ENCODE measurements at regions not wholly inside any gene's neighbourhood (a gene's known extent, or its start where the extent isn't known, plus 50 kb on each side); places are given as distances from the start of the nearest gene placed in this dataset.
A peak's percentile ranks its signal among the peaks of the same experiment; 100 is the strongest.

DNA sequence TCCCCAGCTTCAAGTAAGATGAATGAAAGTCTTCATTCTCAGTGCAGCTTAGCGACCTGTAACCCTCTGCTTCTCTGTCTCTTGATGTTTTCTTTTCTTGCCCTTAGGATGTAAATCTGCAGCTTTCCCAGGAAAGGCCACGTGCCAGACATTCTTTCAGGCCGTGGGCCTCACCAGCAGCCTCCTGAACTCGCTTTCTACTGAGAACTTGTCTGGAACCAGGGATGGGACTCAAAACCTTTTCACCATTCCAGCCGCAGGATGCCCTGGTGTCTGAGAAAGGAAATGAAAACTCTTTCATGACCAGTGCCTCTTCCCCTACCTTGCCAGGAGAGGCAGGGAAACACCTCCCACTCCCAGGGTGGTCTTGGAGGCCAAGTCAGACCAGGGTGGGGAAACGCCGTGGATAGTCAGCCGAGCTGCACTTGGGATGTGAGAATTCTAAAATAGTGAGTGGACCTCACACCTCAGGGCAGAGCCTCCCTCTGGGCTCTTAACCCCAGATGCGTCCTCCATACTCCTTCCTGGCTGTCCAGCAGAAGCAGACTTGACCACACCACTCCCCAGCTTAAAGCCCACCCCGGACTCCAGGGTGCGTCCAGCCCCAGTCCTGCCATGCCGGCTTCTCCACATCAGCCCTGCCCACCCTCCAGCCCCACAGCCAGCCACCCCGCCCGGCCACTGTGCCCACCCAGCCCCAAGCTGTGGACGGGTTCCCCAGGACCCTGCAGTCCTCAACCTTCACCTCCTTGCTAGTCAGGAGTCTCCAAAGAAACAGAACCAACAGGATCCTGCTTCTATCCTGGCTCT is 115.5 kb downstream of the TWIST2 start:
- DNase-seq, result no peak

- DNase-seq, result no peak
These were observed 116.1 kb downstream of the TWIST2 start for GRCh38 chr2:238963971-238964328.

GRCh38 chr2:238964544-238965067 is 116.7 kb downstream of the TWIST2 start:
- DNase-seq, result no peak

GRCh38 chr2:238965371-238966071 is 117.6 kb downstream of the TWIST2 start:
- DNase-seq, result no peak

GRCh38 chr2:238966072-238966937 is 118.4 kb downstream of the TWIST2 start:
- no peak for DNase-seq

DNA sequence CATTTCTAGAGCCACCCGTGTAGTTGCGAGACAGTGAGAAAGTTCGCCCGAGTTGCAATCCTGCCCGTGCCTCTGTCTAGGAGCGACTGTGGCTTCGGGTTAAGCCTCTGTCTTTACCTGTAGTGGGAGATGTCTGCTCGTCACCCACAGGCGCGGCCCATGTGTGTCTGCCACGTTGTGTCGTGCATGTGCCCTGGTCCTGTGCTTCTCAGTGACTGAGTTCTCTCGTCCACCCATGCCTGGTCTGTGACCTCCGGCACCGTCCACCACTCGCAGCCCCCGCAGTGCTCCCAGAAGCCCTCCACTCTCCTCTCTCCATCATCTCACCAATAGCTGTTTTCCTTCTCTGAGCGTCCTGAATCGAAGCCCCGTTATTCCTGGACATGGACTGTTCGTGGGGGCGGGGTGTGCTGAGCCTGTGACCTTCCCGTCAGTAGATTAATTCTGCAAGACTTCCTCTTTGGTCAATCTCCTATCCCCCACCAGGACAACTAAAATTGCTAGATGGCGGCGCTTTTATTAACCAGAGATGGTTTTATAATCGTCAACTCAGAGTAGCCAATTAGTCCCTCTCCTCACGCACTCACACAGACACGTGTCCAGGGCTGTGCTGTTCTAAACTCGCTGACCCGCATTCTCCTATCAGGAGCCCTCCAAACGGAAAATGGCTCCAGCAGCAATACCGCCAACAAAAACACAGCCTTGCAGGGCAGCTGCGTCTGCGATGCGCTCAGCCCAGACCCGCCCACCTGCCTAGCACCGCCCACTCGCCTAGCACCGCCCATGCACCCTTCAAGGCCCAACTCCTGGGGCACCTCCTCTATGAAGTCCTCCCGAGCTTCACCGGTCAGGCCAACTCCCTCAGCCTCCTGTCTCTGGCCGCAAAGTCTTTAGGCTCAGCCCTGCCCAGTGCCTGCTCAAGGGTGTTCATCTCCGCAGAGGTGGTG is 119.4 kb downstream of the TWIST2 start:
- DNase-seq, result no peak

DNA sequence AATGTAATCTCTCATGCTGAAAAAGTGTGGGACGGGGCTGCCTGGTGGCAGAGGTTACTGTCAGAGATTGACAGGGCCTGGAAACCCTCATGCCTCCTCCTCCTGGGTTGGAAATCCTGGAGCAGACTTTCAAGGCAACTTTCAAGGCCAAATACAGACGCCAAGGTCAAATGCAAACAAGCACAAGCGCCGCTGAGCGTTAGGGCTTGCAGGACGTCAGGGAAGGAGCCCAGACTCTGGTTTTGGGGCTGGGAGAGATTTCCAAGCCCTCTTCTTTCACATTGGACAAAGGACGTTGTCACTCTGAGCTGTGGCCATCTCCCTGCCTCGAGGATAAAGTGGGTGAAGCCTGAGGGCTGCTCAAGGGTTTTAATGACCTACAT is 120.1 kb downstream of the TWIST2 start:
- no peak for DNase-seq

DNA sequence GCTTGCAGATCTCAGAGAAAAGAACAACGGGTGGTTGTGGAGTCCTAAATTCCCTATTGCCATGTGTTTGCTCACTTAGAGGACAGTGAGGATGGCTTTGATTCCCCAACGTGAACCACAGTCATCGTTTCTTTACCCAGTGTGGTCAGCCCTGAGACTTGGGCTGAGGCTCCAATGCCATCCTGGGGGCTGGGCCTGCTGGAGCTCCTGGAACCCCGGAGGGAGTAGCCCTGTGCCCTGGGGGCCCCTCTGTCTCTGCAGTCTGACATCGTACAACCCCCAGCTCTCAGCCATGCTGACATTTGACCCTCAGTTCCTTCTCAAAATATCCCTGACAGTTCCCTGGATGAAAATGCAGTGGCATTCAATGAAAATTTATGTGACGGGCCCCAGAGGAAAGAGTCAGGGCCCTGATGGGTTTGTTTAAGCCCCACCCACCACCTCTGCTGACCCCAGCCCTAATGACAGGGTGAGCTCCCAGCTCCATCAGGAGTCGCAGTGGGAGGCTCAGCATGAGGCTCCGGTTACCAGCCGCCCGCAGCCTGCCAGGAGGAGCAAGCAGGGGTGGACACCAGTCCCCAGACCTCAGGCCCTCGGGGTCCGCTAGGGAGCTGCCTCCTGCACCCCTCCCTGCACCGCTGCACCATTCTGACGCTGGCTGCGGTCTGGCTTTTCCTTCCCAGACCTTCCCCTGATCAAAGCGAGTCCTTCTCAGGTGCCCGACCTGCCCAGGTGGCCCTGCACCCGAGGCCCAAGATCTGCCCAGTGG is 120.9 kb downstream of the TWIST2 start:
- DNase-seq, result no peak

DNA sequence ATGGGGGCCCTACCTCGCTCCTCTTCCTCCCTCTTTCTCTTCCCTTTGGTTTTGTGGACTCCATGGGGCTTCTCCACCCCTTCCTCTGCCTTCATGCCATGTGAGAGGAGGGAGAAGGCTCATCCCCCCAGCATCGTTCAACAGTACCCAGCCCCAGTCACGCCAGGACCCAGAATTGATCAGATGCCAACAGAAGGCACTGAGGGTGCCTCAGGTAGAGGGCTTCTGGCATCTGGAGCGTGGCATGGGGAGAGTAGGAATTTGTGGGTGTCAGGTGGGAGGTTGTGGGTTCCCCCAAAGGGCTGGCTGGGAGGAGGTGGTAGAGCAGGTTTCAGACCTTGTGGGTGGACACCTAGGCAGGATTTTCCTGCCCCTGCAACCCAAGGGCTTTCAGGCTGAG is 122.0 kb downstream of the TWIST2 start:
- DNase-seq, result no peak

- peak; percentile 6 for DNase-seq
These were observed 122.7 kb downstream of the TWIST2 start for GRCh38 chr2:238970553-238971081.

GRCh38 chr2:238971318-238972145 is 123.6 kb downstream of the TWIST2 start:
- no peak for DNase-seq

DNA sequence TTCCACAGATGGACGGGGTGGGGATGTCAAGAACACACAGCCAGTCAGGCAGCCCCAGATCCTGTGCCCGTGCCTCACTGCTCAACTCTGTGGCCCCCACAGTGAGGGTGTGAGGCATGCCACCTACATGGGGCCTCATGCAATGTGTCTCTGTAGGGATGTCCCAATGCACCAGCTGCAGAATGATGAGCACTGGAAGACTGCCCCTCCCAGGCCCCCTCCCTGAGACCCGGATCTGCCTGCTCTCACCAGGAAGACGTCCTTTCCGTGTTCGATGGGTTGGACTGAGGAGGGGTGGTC is 124.2 kb downstream of the TWIST2 start:
- DNase-seq, result no peak

GRCh38 chr2:238973038-238973739 is 125.3 kb downstream of the TWIST2 start:
- no peak for DNase-seq

- DNase-seq, result no peak
These were observed 126.2 kb downstream of the TWIST2 start for GRCh38 chr2:238974081-238974480.

DNA sequence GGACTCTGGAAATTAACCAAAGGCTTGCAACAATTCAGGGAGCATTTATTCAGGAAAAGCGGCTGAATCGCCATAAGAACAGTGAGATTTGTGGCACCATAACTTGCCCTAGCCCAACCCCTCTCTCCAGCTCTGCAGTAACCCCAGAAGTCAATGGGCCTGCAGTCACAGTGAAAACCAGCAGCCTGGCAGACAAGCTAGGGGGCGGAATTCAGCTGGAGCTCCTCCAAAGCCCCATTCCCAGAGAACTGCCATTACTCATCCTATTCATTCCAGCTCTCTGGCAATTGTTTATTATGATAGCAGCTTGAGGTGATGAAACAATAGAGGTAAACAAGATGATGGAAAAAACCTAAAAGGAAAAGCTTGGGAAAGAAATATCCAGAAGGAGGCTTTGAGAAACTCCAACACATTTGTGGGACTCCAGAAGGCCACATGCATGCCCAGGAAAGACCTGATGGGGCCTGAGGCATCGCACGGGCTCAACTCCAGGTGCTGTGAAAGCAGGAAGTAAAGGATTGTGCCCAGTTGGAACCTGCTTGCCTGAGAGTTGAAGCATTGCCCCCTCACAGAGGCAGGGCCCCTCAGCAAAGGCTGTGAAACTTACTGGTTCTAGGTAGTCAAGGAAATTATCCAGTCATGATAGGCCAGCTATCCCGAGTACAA is 126.7 kb downstream of the TWIST2 start:
- DNase-seq, result no peak

- DNase-seq, result no peak
These were observed 127.5 kb downstream of the TWIST2 start for GRCh38 chr2:238975408-238975807.

- no peak for DNase-seq
These were observed 130.6 kb downstream of the TWIST2 start for GRCh38 chr2:238978497-238978896.

GRCh38 chr2:238979636-238980035 is 131.8 kb downstream of the TWIST2 start:
- DNase-seq, result no peak

Data from NCI-H2029 treated with DMSO at 0.1 percent for 48 hours (cell line).